BJ (cell line): ENCODE measurements at regions not wholly inside any gene's neighbourhood (a gene's known extent, or its start where the extent isn't known, plus 50 kb on each side); places are given as distances from the start of the nearest gene placed in this dataset.

Experiments used
- CTCF ChIA-PET: fragments of 350-600 bp; formaldehyde crosslinking; extraction: SDS; loops from one replicate; lab custom pipeline; 2021; ENCODE audit warnings: antibody characterized with exemption, inconsistent platforms; lab: Yijun Ruan, JAX
- POLR2A ChIA-PET: fragments of 300-600 bp; sonication (Branson Sonifier 250); formaldehyde crosslinking; extraction: SDS; loops from one replicate; lab custom pipeline; 2021; ENCODE audit warnings: antibody characterized with exemption; lab: Charles Lee
- DNase-seq: peaks from one replicate; pipeline ENCODE4 v3.0.0-alpha.2; 2011; ENCODE audit warnings: low read depth
- H3K27me3 ChIP-seq: 2 replicates; pipeline ENCODE4 v1.6.0; 2011; ENCODE audit warnings: low read length; ENCODE audit not compliant: control insufficient read depth, insufficient read depth
- H3K36me3 ChIP-seq: 2 replicates; pipeline ENCODE4 v1.5.1; 2011; ENCODE audit warnings: low read length; ENCODE audit not compliant: control insufficient read depth, insufficient read depth
- H3K4me3 ChIP-seq: 2 replicates; pipeline ENCODE4 v1.5.1; 2011; ENCODE audit warnings: low read depth, mild to moderate bottlenecking, control low read depth, low read length
- CTCF ChIP-seq: IDR thresholded peaks from 2 replicates; pipeline ENCODE4 v1.5.1; 2011; ENCODE audit warnings: low read depth, mild to moderate bottlenecking, control low read depth, inconsistent platforms, low read length, moderate library complexity; ENCODE audit not compliant: insufficient read depth

GRCh38 chr18:43422518-43422917 lies 145.2 kb upstream of the SYT4 start:
- DNase-seq: no peak
- Histone ChIP-seq H3K4me3 (no peak overlapping the region), H3K36me3 (no peaks in the 10 kb centered on the region), H3K27me3 (no peaks in the 10 kb centered on the region)
- ChIA-PET CTCF (no interaction called here), POLR2A (no interaction called here)
- TF ChIP-seq CTCF: no peak

DNA sequence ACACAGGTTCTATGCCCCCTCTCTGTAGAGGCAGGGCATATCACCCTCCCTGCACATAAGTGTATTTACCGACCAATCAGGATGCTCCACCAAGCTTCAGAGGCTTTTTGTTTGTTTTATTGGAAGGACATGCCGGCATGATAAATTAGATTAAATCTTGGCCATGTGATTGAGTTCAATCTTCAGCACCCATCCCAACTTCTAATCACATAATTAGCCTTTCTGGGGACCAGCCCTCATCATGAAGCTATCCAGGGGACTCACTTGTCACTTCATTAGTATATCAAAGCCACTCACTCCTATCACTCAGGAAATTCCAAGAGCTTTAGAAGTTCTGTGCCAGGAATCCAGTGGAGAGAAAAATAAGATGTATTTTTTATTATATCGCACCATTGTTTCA lies 158.6 kb upstream of the SYT4 start:
- no peak for TF ChIP-seq CTCF
- POLR2A ChIA-PET: no interaction called here
- Histone ChIP-seq H3K4me3 (no peak overlapping the region), H3K36me3 (no peaks in the 10 kb centered on the region), H3K27me3 (no peaks in the 10 kb centered on the region)
- DNase-seq: no peak
- CTCF ChIA-PET: no interaction called here

DNA sequence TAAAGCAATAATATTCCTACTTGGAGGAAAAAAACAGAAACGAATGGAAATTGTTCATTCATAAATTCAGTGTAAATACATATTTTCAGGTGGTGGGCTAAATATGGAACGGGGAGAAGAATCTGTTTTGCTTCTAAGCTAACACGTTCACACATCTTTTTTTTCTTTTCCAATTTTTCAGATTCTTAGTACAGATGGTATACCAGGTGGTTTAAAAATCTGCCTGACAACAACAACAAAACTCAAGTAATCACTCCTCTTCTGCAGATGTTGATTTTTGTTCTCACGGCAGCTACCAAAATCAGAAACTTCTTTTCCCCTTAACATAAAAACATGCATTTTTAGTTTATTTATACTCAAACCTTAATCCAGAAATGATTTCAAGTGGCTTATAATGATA lies 164.8 kb upstream of the SYT4 start:
- no peaks in the 10 kb centered on the region for H3K36me3 ChIP-seq
- DNase-seq: no peak
- no peaks in the 10 kb centered on the region for H3K27me3 ChIP-seq
- ChIA-PET CTCF (interaction anchor here (1.0 kb wide), 1 partner anchor 9 kb away, joined by 3 read pairs; no protein-coding TSS in a partner anchor), POLR2A (no interaction called here)
- TF ChIP-seq CTCF: no peak
- no peak overlapping the region for H3K4me3 ChIP-seq

GRCh38 chr18:43442571-43442970 lies 165.3 kb upstream of the SYT4 start:
- Histone ChIP-seq H3K36me3 (no peaks in the 10 kb centered on the region), H3K4me3 (no peak overlapping the region), H3K27me3 (no peaks in the 10 kb centered on the region)
- POLR2A ChIA-PET: no interaction called here
- CTCF ChIA-PET: no interaction called here
- no peak for DNase-seq
- no peak for TF ChIP-seq CTCF

GRCh38 chr18:43465483-43465882 lies 188.2 kb upstream of the SYT4 start:
- Histone ChIP-seq H3K4me3 (no peak overlapping the region), H3K36me3 (no peaks in the 10 kb centered on the region), H3K27me3 (no peaks in the 10 kb centered on the region)
- ChIA-PET CTCF (interaction anchor here (0.5 kb wide), 1 partner anchor 14 kb away, joined by 4 read pairs; no protein-coding TSS in a partner anchor), POLR2A (no interaction called here)
- no peak for DNase-seq
- TF ChIP-seq CTCF: no peak
